H9 (cell line): ENCODE measurements at regions not wholly inside any gene's neighbourhood (a gene's known extent, or its start where the extent isn't known, plus 50 kb on each side); places are given as distances from the start of the nearest gene placed in this dataset.

Experiments used
- DNase-seq: peaks from one replicate; pipeline ENCODE4 v3.0.0-alpha.2; 2017
- H2AFZ ChIP-seq: one replicate; pipeline ENCODE4 v1.6.1; 2013; ENCODE audit warnings: mild to moderate bottlenecking, low read length, control low read depth, moderate library complexity
- H2AK5ac ChIP-seq: 2 replicates; pipeline ENCODE4 v1.6.1; 2013; ENCODE audit warnings: low read length, control low read depth, mixed read lengths; ENCODE audit not compliant: insufficient read length
- H2BK120ac ChIP-seq: one replicate; pipeline ENCODE4 v1.6.1; 2013; ENCODE audit warnings: low read depth, mild to moderate bottlenecking, low read length, control low read depth, inconsistent platforms; ENCODE audit not compliant: poor library complexity, severe bottlenecking
- H2BK12ac ChIP-seq: 2 replicates; pipeline ENCODE4 v1.6.1; 2013; ENCODE audit warnings: low read length, control low read depth, mixed read lengths, low read depth; ENCODE audit not compliant: insufficient read length
- H2BK15ac ChIP-seq: 2 replicates; pipeline ENCODE4 v1.6.1; 2013; ENCODE audit warnings: low read depth, low read length, control low read depth
- H2BK20ac ChIP-seq: one replicate; pipeline ENCODE4 v1.6.1; 2013; ENCODE audit warnings: low read depth, mild to moderate bottlenecking, low read length, control low read depth, inconsistent platforms; ENCODE audit not compliant: poor library complexity, severe bottlenecking
- H2BK5ac ChIP-seq: 2 replicates; pipeline ENCODE4 v1.6.1; 2013; ENCODE audit warnings: low read length, control low read depth, mixed read lengths; ENCODE audit not compliant: insufficient read length
- H3K14ac ChIP-seq: 2 replicates; pipeline ENCODE4 v1.6.1; 2013; ENCODE audit warnings: low read length, control low read depth; ENCODE audit not compliant: insufficient read depth
- H3K18ac ChIP-seq: 2 replicates; pipeline ENCODE4 v1.6.1; 2013; ENCODE audit warnings: low read depth, mild to moderate bottlenecking, mixed read lengths, low read length, control low read depth; ENCODE audit not compliant: insufficient read length
- H3K23ac ChIP-seq: 2 replicates; pipeline ENCODE4 v1.6.1; 2013; ENCODE audit warnings: low read length, control low read depth, mixed read lengths, low read depth; ENCODE audit not compliant: insufficient read length
- H3K23me2 ChIP-seq: 2 replicates; pipeline ENCODE4 v1.6.1; 2013; ENCODE audit warnings: low read depth, mild to moderate bottlenecking, mixed read lengths, low read length, control low read depth; ENCODE audit not compliant: insufficient read length, poor library complexity, severe bottlenecking
- H3K27ac ChIP-seq: 2 replicates; pipeline ENCODE4 v1.5.1; 2013; ENCODE audit warnings: low read length, control low read depth, mixed read lengths, low read depth; ENCODE audit not compliant: insufficient read length
- H3K27me3 ChIP-seq: 2 replicates; pipeline ENCODE4 v1.6.1; 2013; ENCODE audit warnings: low read length, control low read depth, inconsistent platforms; ENCODE audit not compliant: insufficient read depth
- H3K4ac ChIP-seq: 2 replicates; pipeline ENCODE4 v1.6.1; 2013; ENCODE audit warnings: low read depth, mild to moderate bottlenecking, control low read depth, inconsistent platforms, low read length, moderate library complexity
- H3K4me1 ChIP-seq: 2 replicates; pipeline ENCODE4 v1.6.1; 2013; ENCODE audit warnings: low read length, control low read depth, inconsistent platforms; ENCODE audit not compliant: insufficient read depth
- H3K4me2 ChIP-seq: 2 replicates; pipeline ENCODE4 v1.6.1; 2013; ENCODE audit warnings: low read length, control low read depth, mixed read lengths; ENCODE audit not compliant: insufficient read length, insufficient read depth
- H3K56ac ChIP-seq: 2 replicates; pipeline ENCODE4 v1.6.1; 2013; ENCODE audit warnings: low read depth, mild to moderate bottlenecking, mixed read lengths, low read length, control low read depth; ENCODE audit not compliant: insufficient read length
- H3K79me1 ChIP-seq: 2 replicates; pipeline ENCODE4 v1.6.1; 2013; ENCODE audit warnings: low read depth, mild to moderate bottlenecking, moderate library complexity, low read length, control low read depth, inconsistent platforms; ENCODE audit not compliant: insufficient read depth, poor library complexity, severe bottlenecking
- H3K79me2 ChIP-seq: 2 replicates; pipeline ENCODE4 v1.6.1; 2013; ENCODE audit warnings: low read length, control low read depth, inconsistent platforms; ENCODE audit not compliant: insufficient read depth
- H3K9ac ChIP-seq: 2 replicates; pipeline ENCODE4 v1.6.1; 2013; ENCODE audit warnings: low read length, control low read depth, mixed read lengths; ENCODE audit not compliant: insufficient read length; ENCODE audit errors: extremely low read depth
- H3K9me3 ChIP-seq: one replicate; pipeline ENCODE4 v1.6.1; 2013; ENCODE audit warnings: low read depth, low read length, inconsistent platforms; ENCODE audit not compliant: control insufficient read depth
- H3T11ph ChIP-seq: one replicate; pipeline ENCODE4 v1.6.1; 2013; ENCODE audit warnings: mild to moderate bottlenecking, low read length, control low read depth, inconsistent platforms
- H4K20me1 ChIP-seq: one replicate; pipeline ENCODE4 v1.6.1; 2013; ENCODE audit not compliant: control insufficient read depth, insufficient read length, insufficient read depth
- H4K5ac ChIP-seq: 2 replicates; pipeline ENCODE4 v1.6.1; 2013; ENCODE audit warnings: low read depth, mild to moderate bottlenecking, mixed read lengths, low read length, control low read depth; ENCODE audit not compliant: insufficient read length
- H4K8ac ChIP-seq: replicated peaks from 2 replicates; pipeline ENCODE4 v1.6.1; 2013; ENCODE audit warnings: low read length, control low read depth, mixed read lengths, low read depth; ENCODE audit not compliant: insufficient read length
- H4K91ac ChIP-seq: 2 replicates; pipeline ENCODE4 v1.6.1; 2013; ENCODE audit warnings: low read depth, mild to moderate bottlenecking, moderate library complexity, mixed read lengths, low read length, control low read depth; ENCODE audit not compliant: insufficient read length
- H3K27ac Mint-ChIP-seq, 3 experiments: 2 replicates in 2 of 3; 3 replicates in 1 of 3; pipeline ENCODE4 v1.8.0; 2020 to 2021; ENCODE audit warnings: mixed read lengths in 3 of 3, mild to moderate bottlenecking in 1 of 3, moderate library complexity in 1 of 3
- H3K27me3 Mint-ChIP-seq: 2 replicates; pipeline ENCODE4 v1.8.0; 2021; ENCODE audit warnings: low read depth, mild to moderate bottlenecking, moderate library complexity, mixed read lengths
- H3K36me3 Mint-ChIP-seq, 3 experiments: 2 replicates in 2 of 3; 3 replicates in 1 of 3; pipeline ENCODE4 v1.8.0; 2020 to 2021; ENCODE audit warnings: low read depth in 3 of 3, mixed read lengths in 3 of 3; ENCODE audit not compliant: insufficient read depth in 1 of 3
- H3K4me1 Mint-ChIP-seq, 2 experiments: 2 replicates each; pipeline ENCODE4 v1.8.0; 2020; ENCODE audit warnings: mixed read lengths in 2 of 2
- H3K4me3 Mint-ChIP-seq, 2 experiments: 2 replicates in 1 of 2; 3 replicates in 1 of 2; pipeline ENCODE4 v1.8.0; 2020 to 2021; ENCODE audit warnings: mild to moderate bottlenecking in 2 of 2, mixed read lengths in 2 of 2, moderate library complexity in 1 of 2
- H3K9me3 Mint-ChIP-seq, 2 experiments: 2 replicates in 1 of 2; 3 replicates in 1 of 2; pipeline ENCODE4 v1.8.0; 2020; ENCODE audit warnings: mild to moderate bottlenecking in 2 of 2, mixed read lengths in 2 of 2, moderate library complexity in 1 of 2
- CTCF ChIP-seq: fragments of 200-600 bp; sonication (generic); conservative IDR thresholded peaks from 3 replicates; pipeline ENCODE4 v1.8.0; 2021; ENCODE audit warnings: antibody characterized with exemption, mild to moderate bottlenecking
- WGBS: extraction: QIAGEN DNeasy Blood & Tissue Kit; methylation state at CpG from one replicate; pipeline ENCODE4 v1.1.7; 2013; ENCODE audit warnings: missing lambda C conversion rate, low lambda C conversion rate, mixed read lengths; ENCODE audit not compliant: insufficient read length; ENCODE audit errors: extremely low coverage; 5-methylcytosine and 5-hydroxymethylcytosine counted together

DNA sequence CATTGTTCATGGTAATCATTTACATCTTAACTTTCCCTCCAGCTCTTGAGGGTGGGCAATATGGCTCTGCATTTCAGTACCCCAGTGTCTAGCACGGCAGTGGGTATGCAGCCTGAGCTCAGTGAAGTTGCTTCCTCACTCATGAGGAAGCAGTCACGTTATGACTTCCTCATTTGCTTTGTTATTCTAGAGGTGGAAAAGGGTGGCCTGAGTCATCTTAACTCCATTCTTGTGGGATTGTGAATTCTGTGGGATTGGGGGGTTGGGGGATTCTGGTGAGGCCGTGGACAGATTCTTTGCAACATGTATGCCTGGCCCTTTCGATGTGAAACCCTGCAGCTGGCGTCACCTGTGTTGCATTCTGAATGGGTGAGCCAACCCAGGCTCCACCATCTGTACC lies 406.7 kb upstream of the ZNF507 start:
- no peak overlapping the region for H4K8ac ChIP-seq
- no peaks in the 10 kb centered on the region for H3K27me3 ChIP-seq
- H3K79me1 ChIP-seq = no peaks in the 10 kb centered on the region
- no peaks in the 10 kb centered on the region for H3K79me2 ChIP-seq
- H2BK120ac ChIP-seq = no peak overlapping the region
- no peaks in the 10 kb centered on the region; a peak in 2 of 5 replicates for H3K9me3 Mint-ChIP-seq
- H3K4ac ChIP-seq = no peak overlapping the region
- H4K5ac ChIP-seq = no peak overlapping the region
- TF ChIP-seq CTCF = no peak
- H3K18ac ChIP-seq = no peak overlapping the region
- no peak overlapping the region for H3K27ac ChIP-seq
- peaks cover 7 to 13% of the 10 kb centered on the region in 2 experiments for H3K4me1 Mint-ChIP-seq
- H2BK20ac ChIP-seq = no peak overlapping the region
- H2AK5ac ChIP-seq = no peak overlapping the region
- no peak overlapping the region for H2AFZ ChIP-seq
- H3T11ph ChIP-seq = no peak overlapping the region
- DNase-seq = no peak
- H3K56ac ChIP-seq = no peak overlapping the region
- H3K4me3 Mint-ChIP-seq = no peak overlapping the region
- no peaks in the 10 kb centered on the region for H3K9me3 ChIP-seq
- no peaks in the 10 kb centered on the region for H3K23me2 ChIP-seq
- H3K4me2 ChIP-seq = no peak overlapping the region
- no peak overlapping the region for H4K91ac ChIP-seq
- no CpG with 5 or more reads among the region's 5 CpGs for WGBS
- no peak overlapping the region for H2BK5ac ChIP-seq
- no peaks in the 10 kb centered on the region for H3K27me3 Mint-ChIP-seq
- H4K20me1 ChIP-seq = no peaks in the 10 kb centered on the region
- no peak overlapping the region for H2BK12ac ChIP-seq
- H3K14ac ChIP-seq = no peak overlapping the region
- no peak overlapping the region for H3K9ac ChIP-seq
- no peak overlapping the region for H3K27ac Mint-ChIP-seq
- no peak overlapping the region for H3K23ac ChIP-seq
- peaks cover 0 to 4% (median 0%) of the 10 kb centered on the region in 3 experiments; a peak in 2 of 7 replicates for H3K36me3 Mint-ChIP-seq
- no peaks in the 10 kb centered on the region for H3K4me1 ChIP-seq
- no peak overlapping the region for H2BK15ac ChIP-seq
